Trophoblast cell (in vitro differentiated cells and primary cell): ENCODE measurements at regions not wholly inside any gene's neighbourhood (a gene's known extent, or its start where the extent isn't known, plus 50 kb on each side); places are given as distances from the start of the nearest gene placed in this dataset.
"Not testable (repeated sequence)": the region's sequence is repeated elsewhere in the genome, so short reads cannot be mapped to it uniquely, and the experiment has no call there.

Source experiments
- DNase-seq, 2 donors: peaks; one replicate each; pipeline ENCODE4 v3.0.0-alpha.2; 2016
- H2AFZ ChIP-seq: 2 replicates; pipeline ENCODE4 v1.6.1; 2013; ENCODE audit warnings: low read length, moderate library complexity, mild to moderate bottlenecking; ENCODE audit not compliant: insufficient read depth, poor library complexity
- H2AK5ac ChIP-seq: 2 replicates; pipeline ENCODE4 v1.6.1; 2013; ENCODE audit warnings: mild to moderate bottlenecking, low read length
- H2BK120ac ChIP-seq: 2 replicates; pipeline ENCODE4 v1.6.1; 2013; ENCODE audit warnings: low read length, mild to moderate bottlenecking, moderate library complexity; ENCODE audit not compliant: insufficient read depth, poor library complexity
- H2BK12ac ChIP-seq: 2 replicates; pipeline ENCODE4 v1.6.1; 2013; ENCODE audit warnings: mild to moderate bottlenecking, low read length, moderate library complexity
- H2BK5ac ChIP-seq: 2 replicates; pipeline ENCODE4 v1.6.1; 2013; ENCODE audit warnings: low read length, low read depth, moderate library complexity, mild to moderate bottlenecking; ENCODE audit not compliant: poor library complexity
- H3K14ac ChIP-seq: 2 replicates; pipeline ENCODE4 v1.6.1; 2013; ENCODE audit warnings: mild to moderate bottlenecking, low read length
- H3K18ac ChIP-seq: 2 replicates; pipeline ENCODE4 v1.6.1; 2013; ENCODE audit warnings: mild to moderate bottlenecking, low read length
- H3K23ac ChIP-seq: 2 replicates; pipeline ENCODE4 v1.6.1; 2013; ENCODE audit warnings: low read length
- H3K27ac ChIP-seq: 2 replicates; pipeline ENCODE4 v1.5.1; 2013; ENCODE audit warnings: low read depth, mild to moderate bottlenecking, inconsistent platforms, low read length, moderate library complexity
- H3K27me3 ChIP-seq: 2 replicates; pipeline ENCODE4 v1.6.1; 2013; ENCODE audit warnings: inconsistent platforms, mild to moderate bottlenecking, low read length, moderate library complexity; ENCODE audit not compliant: insufficient read depth
- H3K36me3 ChIP-seq, 2 experiments: 1 replicate in 1 of 2; 2 replicates in 1 of 2; pipeline ENCODE4 v1.6.1; 2013; ENCODE audit warnings: low read length in 2 of 2, mild to moderate bottlenecking in 2 of 2, moderate library complexity in 1 of 2; ENCODE audit not compliant: insufficient read depth in 2 of 2, control insufficient read depth in 1 of 2
- H3K4ac ChIP-seq: 2 replicates; pipeline ENCODE4 v1.6.1; 2013; ENCODE audit warnings: low read depth, mild to moderate bottlenecking, low read length, moderate library complexity
- H3K4me1 ChIP-seq, 2 experiments: 1 replicate in 1 of 2; 2 replicates in 1 of 2; pipeline ENCODE4 v1.6.1; 2013; ENCODE audit warnings: low read length in 2 of 2, mild to moderate bottlenecking in 2 of 2, moderate library complexity in 1 of 2; ENCODE audit not compliant: insufficient read depth in 2 of 2, control insufficient read depth in 1 of 2
- H3K4me2 ChIP-seq: 2 replicates; pipeline ENCODE4 v1.6.1; 2013; ENCODE audit warnings: inconsistent platforms, mild to moderate bottlenecking, low read length, moderate library complexity
- H3K4me3 ChIP-seq: 2 replicates; pipeline ENCODE4 v1.5.1; 2013; ENCODE audit warnings: mild to moderate bottlenecking, low read depth, low read length, inconsistent platforms
- H3K79me1 ChIP-seq: one replicate; pipeline ENCODE4 v1.6.1; 2013; ENCODE audit warnings: low read length
- H3K79me2 ChIP-seq: 2 replicates; pipeline ENCODE4 v1.6.1; 2013; ENCODE audit warnings: low read length, mild to moderate bottlenecking; ENCODE audit not compliant: control insufficient read depth, insufficient read depth, poor library complexity
- H3K9ac ChIP-seq: 2 replicates; pipeline ENCODE4 v1.6.1; 2013; ENCODE audit warnings: mild to moderate bottlenecking, low read length
- H3K9me3 ChIP-seq: 2 replicates; pipeline ENCODE4 v1.6.1; 2013; ENCODE audit warnings: low read depth, mild to moderate bottlenecking, control low read depth, inconsistent platforms, low read length; ENCODE audit not compliant: insufficient read depth
- H4K12ac ChIP-seq: 2 replicates; pipeline ENCODE4 v1.6.1; 2013; ENCODE audit warnings: low read depth, mild to moderate bottlenecking, low read length, moderate library complexity
- H4K8ac ChIP-seq: 2 replicates; pipeline ENCODE4 v1.6.1; 2013; ENCODE audit warnings: low read depth, mild to moderate bottlenecking, low read length, moderate library complexity
- H4K91ac ChIP-seq: one replicate; pipeline ENCODE4 v1.6.1; 2013; ENCODE audit warnings: low read depth, mild to moderate bottlenecking, low read length, moderate library complexity
- WGBS: extraction: QIAGEN DNeasy Blood & Tissue Kit; methylation state at CpG from one replicate; pipeline ENCODE4 v1.1.7; 2013; ENCODE audit warnings: missing lambda C conversion rate; ENCODE audit not compliant: insufficient read length, insufficient coverage; ENCODE audit errors: extremely low coverage; 5-methylcytosine and 5-hydroxymethylcytosine counted together

- not testable (repeated sequence) for H3K79me2 ChIP-seq, H4K12ac ChIP-seq, H3K4me1 ChIP-seq, H2BK12ac ChIP-seq, H2AK5ac ChIP-seq, H2BK5ac ChIP-seq, H3K18ac ChIP-seq, H3K4ac ChIP-seq, H4K91ac ChIP-seq, H4K8ac ChIP-seq, H3K23ac ChIP-seq, H3K4me3 ChIP-seq, H2BK120ac ChIP-seq, H3K4me2 ChIP-seq, H3K9ac ChIP-seq, H3K27ac ChIP-seq, H3K36me3 ChIP-seq, H3K9me3 ChIP-seq, H2AFZ ChIP-seq, H3K79me1 ChIP-seq, DNase-seq, H3K14ac ChIP-seq, H3K27me3 ChIP-seq
- no CpG with 5 or more reads among the region's 5 CpGs for WGBS
These were observed 69.5 kb downstream of the MDH2 start for GRCh38 chr7:76117306-76117991.

- not testable (repeated sequence) for H3K27me3 ChIP-seq, H3K79me1 ChIP-seq, H2BK5ac ChIP-seq, H4K12ac ChIP-seq, H3K9ac ChIP-seq, H3K27ac ChIP-seq, H2AFZ ChIP-seq, H3K79me2 ChIP-seq, H2BK120ac ChIP-seq, H2AK5ac ChIP-seq, H3K14ac ChIP-seq, H4K91ac ChIP-seq, H3K4me1 ChIP-seq, DNase-seq, H3K36me3 ChIP-seq, H3K9me3 ChIP-seq, H4K8ac ChIP-seq, H3K4ac ChIP-seq, H3K18ac ChIP-seq, H3K4me2 ChIP-seq, H2BK12ac ChIP-seq, H3K23ac ChIP-seq, H3K4me3 ChIP-seq
- no CpG with 5 or more reads among the region's 8 CpGs for WGBS
These were observed 70.5 kb downstream of the MDH2 start for GRCh38 chr7:76118253-76119036.

GRCh38 chr7:76121044-76121443 lies 73.1 kb downstream of the MDH2 start:
- Histone ChIP-seq H3K79me2 (no peaks in the 10 kb centered on the region), H3K27me3 (no peaks in the 10 kb centered on the region), H3K36me3 (no peaks in the 10 kb centered on the region), H3K4me3 (no peak overlapping the region), H2AFZ (no peak overlapping the region), H2BK12ac (no peak overlapping the region), H3K23ac (no peak overlapping the region), H4K91ac (no peak overlapping the region), H4K8ac (no peak overlapping the region), H2BK120ac (peak overlapping the region; percentile 22), H3K18ac (no peak overlapping the region), H3K9me3 (no peaks in the 10 kb centered on the region), H3K27ac (no peak overlapping the region), H4K12ac (no peak overlapping the region), H3K4ac (no peak overlapping the region), H3K14ac (no peak overlapping the region), H3K79me1 (no peaks in the 10 kb centered on the region), H2BK5ac (no peak overlapping the region), H3K9ac (no peak overlapping the region), H2AK5ac (no peak overlapping the region), H3K4me1 (no peaks in the 10 kb centered on the region), H3K4me2 (no peak overlapping the region)
- no peak for DNase-seq
- no CpG with 5 or more reads among the region's 3 CpGs for WGBS

- H2BK120ac ChIP-seq, result no peak overlapping the region
- H3K27me3 ChIP-seq, result no peaks in the 10 kb centered on the region
- no peaks in the 10 kb centered on the region for H3K36me3 ChIP-seq
- H4K12ac ChIP-seq, result no peak overlapping the region
- no peak overlapping the region for H3K27ac ChIP-seq
- no peak overlapping the region for H2AFZ ChIP-seq
- H3K4me1 ChIP-seq, result no peaks in the 10 kb centered on the region
- H2BK5ac ChIP-seq, result no peak overlapping the region
- no peak overlapping the region for H3K23ac ChIP-seq
- no peak for DNase-seq
- no peak overlapping the region for H3K4me3 ChIP-seq
- no peak overlapping the region for H2AK5ac ChIP-seq
- H3K4ac ChIP-seq, result no peak overlapping the region
- H3K79me2 ChIP-seq, result no peaks in the 10 kb centered on the region
- no peak overlapping the region for H4K8ac ChIP-seq
- no peak overlapping the region for H2BK12ac ChIP-seq
- H3K9me3 ChIP-seq, result no peaks in the 10 kb centered on the region
- H3K9ac ChIP-seq, result no peak overlapping the region
- H3K18ac ChIP-seq, result no peak overlapping the region
- no peaks in the 10 kb centered on the region for H3K79me1 ChIP-seq
- no peak overlapping the region for H3K4me2 ChIP-seq
- no peak overlapping the region for H4K91ac ChIP-seq
- WGBS, result no CpG with 5 or more reads among the region's 3 CpGs
- H3K14ac ChIP-seq, result no peak overlapping the region
These were observed 74.8 kb downstream of the MDH2 start for GRCh38 chr7:76122516-76123239.
